Activated CD4-positive, alpha-beta T cell treated with anti-CD3 and anti-CD28 coated beads for 48 hours (primary cell): ENCODE measurements at regions not wholly inside any gene's neighbourhood (a gene's known extent, or its start where the extent isn't known, plus 50 kb on each side); places are given as distances from the start of the nearest gene placed in this dataset.

Source experiments
- DNase-seq: peaks from one replicate; pipeline ENCODE4 v3.0.0-alpha.2; 2020

GRCh38 chr4:19774690-19775256, 476.9 kb upstream of the SLIT2 start:
- DNase-seq = no peak

GRCh38 chr4:19772581-19772980, 479.1 kb upstream of the SLIT2 start:
- no peak for DNase-seq

- no peak for DNase-seq
Measured at GRCh38 chr4:19756661-19757060, 495.0 kb upstream of the SLIT2 start.

GRCh38 chr4:19752599-19752998, 499.1 kb upstream of the SLIT2 start:
- DNase-seq = no peak

- DNase-seq = no peak
Measured at GRCh38 chr4:19748519-19749479, 502.9 kb upstream of the SLIT2 start.

GRCh38 chr4:19746377-19746776, 505.3 kb upstream of the SLIT2 start:
- no peak for DNase-seq

GRCh38 chr4:19743115-19743638, 508.5 kb upstream of the SLIT2 start:
- DNase-seq = no peak

- DNase-seq = no peak
Measured at GRCh38 chr4:19739101-19739651, 512.5 kb upstream of the SLIT2 start.

- no peak for DNase-seq
Measured at GRCh38 chr4:19736968-19737756, 514.5 kb upstream of the SLIT2 start.

GRCh38 chr4:19735012-19735411, 516.7 kb upstream of the SLIT2 start:
- DNase-seq = no peak

- DNase-seq = no peak
Measured at GRCh38 chr4:19729886-19730651, 521.6 kb upstream of the SLIT2 start.

GRCh38 chr4:19728773-19729172, 522.9 kb upstream of the SLIT2 start:
- DNase-seq = no peak

- no peak for DNase-seq
Measured at GRCh38 chr4:19727141-19727540, 524.6 kb upstream of the SLIT2 start.

GRCh38 chr4:19725130-19725529, 526.6 kb upstream of the SLIT2 start:
- no peak for DNase-seq

GRCh38 chr4:19722404-19722803, 529.3 kb upstream of the SLIT2 start:
- no peak for DNase-seq

GRCh38 chr4:19721587-19721986, 530.1 kb upstream of the SLIT2 start:
- no peak for DNase-seq

- DNase-seq = no peak
Measured at GRCh38 chr4:19720610-19721009, 531.1 kb upstream of the SLIT2 start.

GRCh38 chr4:19720190-19720589, 531.5 kb upstream of the SLIT2 start:
- DNase-seq = no peak

GRCh38 chr4:19711871-19712270, 539.8 kb upstream of the SLIT2 start:
- DNase-seq = no peak

- DNase-seq = no peak
Measured at GRCh38 chr4:19707876-19708275, 543.8 kb upstream of the SLIT2 start.

GRCh38 chr4:19703391-19703790, 548.3 kb upstream of the SLIT2 start:
- DNase-seq = no peak

GRCh38 chr4:19700992-19701391, 550.7 kb upstream of the SLIT2 start:
- no peak for DNase-seq
